ENCODE measurements at regions not wholly inside any gene's neighbourhood (a gene's known extent, or its start where the extent isn't known, plus 50 kb on each side); places are given as distances from the start of the nearest gene placed in this dataset.

GRCh38 chr2:120444691-120445240, 98.8 kb downstream of the INHBB start:
- H3F3A ChIP-seq (replicated peaks; ENCODE audit: low read depth): peaks cover 4% of the 10 kb centered on the region
- Mint-ChIP-seq H3K27ac (no peak overlapping the region), H3K36me3 (ENCODE audit: low read depth) (no peaks in the 10 kb centered on the region), H3K27me3 (ENCODE audit: insufficient read depth, low read depth, poor library complexity) (peaks cover 55% of the 10 kb centered on the region), H3K4me3 (no peak overlapping the region), H3K9me3 (no peaks in the 10 kb centered on the region), H3K4me1 (peaks cover 15% of the 10 kb centered on the region)
- DNase-seq (ENCODE audit: low spot score) (no peak), ATAC-seq (no peak)
- H2AFZ ChIP-seq: no peak overlapping the region
- peaks cover 15% of the 10 kb centered on the region for H3K4me1 ChIP-seq (ENCODE audit: insufficient read depth)
- no peak for TF ChIP-seq EZH2phosphoT487 (IDR thresholded peaks at IDR 0.05; ENCODE audit: unreplicated experiment)
- no peak for TF ChIP-seq ZNF114 (CRISPR knock-in tag; IDR thresholded peaks at IDR 0.05)
- no peak for TF ChIP-seq EZH2 (IDR thresholded peaks at IDR 0.05; ENCODE audit: low read depth, unreplicated experiment)
- TF ChIP-seq CTCF (conservative IDR thresholded peaks at IDR 0.05; ENCODE audit: low read depth in 2 of 2): no peak
- no peak for TF ChIP-seq ETS1 (IDR thresholded peaks at IDR 0.05)
- no peak for TF ChIP-seq CREB1 (CRISPR knock-in tag; IDR thresholded peaks at IDR 0.05; ENCODE audit: low read depth)
- no peak for TF ChIP-seq POLR2AphosphoS5 (IDR thresholded peaks at IDR 0.05; ENCODE audit: low read depth)
- no peak for TF ChIP-seq NANOG (IDR thresholded peaks at IDR 0.05; ENCODE audit: borderline replicate concordance)
- no peak for TF ChIP-seq STAT1 (IDR thresholded peaks at IDR 0.05; ENCODE audit: unreplicated experiment)
- TF ChIP-seq ZNF331 (CRISPR knock-in tag; IDR thresholded peaks at IDR 0.05; ENCODE audit: low read depth): no peak
- no peaks in the 10 kb centered on the region for H4K20me1 ChIP-seq (replicated peaks; ENCODE audit: insufficient read depth)
- no peaks in the 10 kb centered on the region for H3K36me3 ChIP-seq (ENCODE audit: insufficient read depth)
- no peak overlapping the region for H3K4me2 ChIP-seq
- no peaks in the 10 kb centered on the region for H3K9me2 ChIP-seq (ENCODE audit: insufficient read depth)
- H3K27me3 ChIP-seq (ENCODE audit: insufficient read depth): peaks cover 36% of the 10 kb centered on the region
- H3K4me3 ChIP-seq: no peak overlapping the region
- H3K79me2 ChIP-seq (replicated peaks; ENCODE audit: insufficient read depth): no peaks in the 10 kb centered on the region
- no peak overlapping the region for H3K27ac ChIP-seq (ENCODE audit: low read depth)

- ATAC-seq (no peak), DNase-seq (ENCODE audit: low spot score) (no peak)
- Histone ChIP-seq H3F3A (replicated peaks; ENCODE audit: low read depth) (peaks cover 4% of the 10 kb centered on the region), H3K79me2 (replicated peaks; ENCODE audit: insufficient read depth) (no peaks in the 10 kb centered on the region), H3K4me1 (ENCODE audit: insufficient read depth) (peaks cover 15% of the 10 kb centered on the region), H3K27me3 (ENCODE audit: insufficient read depth) (peaks cover 28% of the 10 kb centered on the region), H3K9me2 (ENCODE audit: insufficient read depth) (no peaks in the 10 kb centered on the region), H3K4me2 (no peak overlapping the region), H3K27ac (ENCODE audit: low read depth) (no peak overlapping the region), H2AFZ (no peak overlapping the region), H3K36me3 (ENCODE audit: insufficient read depth) (no peaks in the 10 kb centered on the region), H3K4me3 (no peak overlapping the region), H4K20me1 (replicated peaks; ENCODE audit: insufficient read depth) (no peaks in the 10 kb centered on the region)
- TF ChIP-seq ETS1 (IDR thresholded peaks at IDR 0.05): no peak
- no peak for TF ChIP-seq POLR2AphosphoS5 (IDR thresholded peaks at IDR 0.05; ENCODE audit: low read depth)
- no peak for TF ChIP-seq ZNF462 (CRISPR knock-in tag; IDR thresholded peaks at IDR 0.05)
- Mint-ChIP-seq H3K4me3 (no peak overlapping the region), H3K4me1 (peaks cover 15% of the 10 kb centered on the region), H3K36me3 (ENCODE audit: low read depth) (no peaks in the 10 kb centered on the region), H3K27me3 (ENCODE audit: insufficient read depth, low read depth, poor library complexity) (peaks cover 48% of the 10 kb centered on the region), H3K27ac (no peak overlapping the region), H3K9me3 (no peaks in the 10 kb centered on the region)
Observed at GRCh38 chr2:120445449-120446143, 99.7 kb downstream of the INHBB start.
